MV-4-11 (cell line): ENCODE measurements at regions not wholly inside any gene's neighbourhood (a gene's known extent, or its start where the extent isn't known, plus 50 kb on each side); places are given as distances from the start of the nearest gene placed in this dataset.

Experiments used
- DNase-seq: peaks from one replicate; lab custom pipeline; 2025; lab: John Stamatoyannopoulos, UW

- DNase-seq = no peak
Observed at GRCh38 chr5:2441495-2442180, 309.8 kb downstream of the IRX2 start.

- no peak for DNase-seq
Observed at GRCh38 chr5:2439608-2440007, 311.9 kb downstream of the IRX2 start.

- no peak for DNase-seq
Observed at GRCh38 chr5:2433086-2433485, 318.4 kb downstream of the IRX2 start.

GRCh38 chr5:2432076-2432920 is 319.2 kb downstream of the IRX2 start:
- DNase-seq = no peak

- DNase-seq = no peak
Observed at GRCh38 chr5:2430606-2431005, 320.9 kb downstream of the IRX2 start.

- no peak for DNase-seq
Observed at GRCh38 chr5:2427983-2428382, 323.5 kb downstream of the IRX2 start.

- no peak for DNase-seq
Observed at GRCh38 chr5:2423634-2424033, 327.8 kb downstream of the IRX2 start.

GRCh38 chr5:2417301-2417700 is 334.2 kb downstream of the IRX2 start:
- no peak for DNase-seq

- DNase-seq = no peak
Observed at GRCh38 chr5:2415678-2416077, 335.8 kb downstream of the IRX2 start.

- DNase-seq = no peak
Observed at GRCh38 chr5:2410451-2410850, 341.0 kb downstream of the IRX2 start.

- no peak for DNase-seq
Observed at GRCh38 chr5:2403296-2403695, 348.2 kb downstream of the IRX2 start.

- DNase-seq = no peak
Observed at GRCh38 chr5:2399804-2400203, 351.7 kb downstream of the IRX2 start.

- no peak for DNase-seq
Observed at GRCh38 chr5:2399096-2399495, 352.4 kb downstream of the IRX2 start.

GRCh38 chr5:2393556-2393955 is 357.9 kb downstream of the IRX2 start:
- DNase-seq = no peak

- DNase-seq = no peak
Observed at GRCh38 chr5:2391566-2391965, 359.9 kb downstream of the IRX2 start.

- DNase-seq = no peak
Observed at GRCh38 chr5:2391021-2391420, 360.5 kb downstream of the IRX2 start.

- no peak for DNase-seq
Observed at GRCh38 chr5:2388571-2388970, 362.9 kb downstream of the IRX2 start.

GRCh38 chr5:2387634-2388325 is 363.7 kb downstream of the IRX2 start:
- no peak for DNase-seq

- no peak for DNase-seq
Observed at GRCh38 chr5:2387250-2387633, 364.2 kb downstream of the IRX2 start.

GRCh38 chr5:2385818-2386217 is 365.7 kb downstream of the IRX2 start:
- DNase-seq = no peak

- DNase-seq = no peak
Observed at GRCh38 chr5:2383698-2384065, 367.8 kb downstream of the IRX2 start.

GRCh38 chr5:2382776-2383697 is 368.4 kb downstream of the IRX2 start:
- no peak for DNase-seq
